Right lobe of liver (tissue), 6 donors: ENCODE measurements at regions not wholly inside any gene's neighbourhood (a gene's known extent, or its start where the extent isn't known, plus 50 kb on each side); places are given as distances from the start of the nearest gene placed in this dataset.

Source experiments
- ATAC-seq, 4 donors: fragments of 200-7000 bp; cut with Tn5 transposase; one replicate each; pipeline ENCODE4 v1.9.1; 2020; ENCODE audit warnings: mild to moderate bottlenecking in 4 of 4, moderate library complexity in 4 of 4
- DNase-seq, 3 donors: peaks; one replicate each; pipeline ENCODE4 v3.0.0-alpha.2; 2020
- H3K27ac ChIP-seq, 3 donors: fragments of 200-600 bp; one replicate each; pipeline ENCODE4 v1.8.0; 2022
- H3K27me3 ChIP-seq, 2 donors: fragments of 200-600 bp; one replicate each; pipeline ENCODE4 v1.8.0; 2022
- H3K36me3 ChIP-seq, 4 donors: fragments of 200-600 bp; sonication (generic) in 1 of 4; one replicate each; pipeline versions ENCODE4 v1.5.1 to v1.8.0; 2017 to 2022; ENCODE audit warnings: control low read depth in 1 of 4
- H3K4me1 ChIP-seq, 4 donors: fragments of 200-600 bp; sonication (generic) in 1 of 4; one replicate each; pipeline versions ENCODE4 v1.5.1 to v1.8.0; 2017 to 2022; ENCODE audit warnings: control low read depth in 1 of 4
- H3K4me3 ChIP-seq, 3 donors: fragments of 200-600 bp; one replicate each; pipeline ENCODE4 v1.8.0; 2022
- H3K9me3 ChIP-seq, 4 donors: fragments of 200-600 bp; sonication (generic) in 1 of 4; one replicate each; pipeline versions ENCODE4 v1.5.1 to v1.8.0; 2017 to 2022; ENCODE audit warnings: control low read depth in 1 of 4
- CTCF ChIP-seq, 4 donors: fragments of 200-600 bp in 3 of 4; fragments of 450-650 bp in 1 of 4; IDR thresholded peaks; one replicate each; pipeline versions ENCODE4 v1.5.1 to v1.8.0; 2016 to 2022; ENCODE audit warnings: antibody characterized with exemption in 4 of 4, mild to moderate bottlenecking in 2 of 4
- POLR2A ChIP-seq: fragments of 450-650 bp; IDR thresholded peaks from one replicate; pipeline ENCODE4 v1.6.1; 2017; ENCODE audit warnings: antibody characterized with exemption, mild to moderate bottlenecking
- WGBS: methylation state at CpG from one replicate; pipeline ENCODE4 v1.1.6; 2018; ENCODE audit warnings: low coverage, low lambda C conversion rate; ENCODE audit not compliant: insufficient coverage; ENCODE audit errors: missing lambda C conversion rate; 5-methylcytosine and 5-hydroxymethylcytosine counted together
- intact Hi-C, 2 donors: fragments of 100-400 bp; cut with DNase I; formaldehyde crosslinking; loops; one replicate each; pipeline versions ENCODE4 v1.11.2 to v1.14.1; 2022
- donor health status: DM: no; HTN: yes; CAD: no.
- donor health status: DM: no; HTN: no; CAD: no.
- donor health status: DM: no; HTN: no; CAD: no.
- donor health status: DM: no; HTN: yes; CAD: no.
- donor health status: DM: no; HTN: yes; CAD: no.

GRCh38 chr3:65081536-65081935 lies 393.7 kb upstream of the ADAMTS9 start:
- ATAC-seq (no peak), DNase-seq (no peak)
- WGBS = 31% methylated on average over 2 of the region's 2 CpGs
- no peaks in the 10 kb centered on the region for H3K9me3 ChIP-seq
- TF ChIP-seq CTCF (IDR thresholded peaks at IDR 0.05) (no peak), POLR2A (no peak)
- H3K4me3 ChIP-seq = no peak overlapping the region
- H3K36me3 ChIP-seq = no peaks in the 10 kb centered on the region
- intact Hi-C loops = no loop called here
- H3K27ac ChIP-seq = no peak overlapping the region
- no peaks in the 10 kb centered on the region for H3K4me1 ChIP-seq
- no peaks in the 10 kb centered on the region for H3K27me3 ChIP-seq

- Histone ChIP-seq H3K27me3 (no peaks in the 10 kb centered on the region), H3K4me3 (no peak overlapping the region), H3K9me3 (no peaks in the 10 kb centered on the region), H3K36me3 (no peaks in the 10 kb centered on the region), H3K27ac (no peak overlapping the region), H3K4me1 (no peaks in the 10 kb centered on the region)
- ATAC-seq (peak in 3 of 4 donors; percentile 42 to 91 (median 62)), DNase-seq (peak in 1 of 3 donors; percentile 25)
- WGBS = 29% methylated on average over 3 of the region's 3 CpGs
- intact Hi-C loops = no loop called here
- TF ChIP-seq CTCF (IDR thresholded peaks at IDR 0.05) (peak; percentile 19 to 32 (median 25)), POLR2A (no peak)
Observed at GRCh38 chr3:65080432-65080831, 392.6 kb upstream of the ADAMTS9 start.

- 59% methylated on average over 5 of the region's 5 CpGs for WGBS
- no peaks in the 10 kb centered on the region for H3K4me1 ChIP-seq
- ATAC-seq = no peak
- H3K4me3 ChIP-seq = no peak overlapping the region
- no peaks in the 10 kb centered on the region for H3K36me3 ChIP-seq
- H3K27ac ChIP-seq = no peak overlapping the region
- TF ChIP-seq CTCF (IDR thresholded peaks at IDR 0.05) (no peak), POLR2A (no peak)
- DNase-seq = no peak
- no peaks in the 10 kb centered on the region for H3K27me3 ChIP-seq
- intact Hi-C loops = no loop called here
- no peaks in the 10 kb centered on the region for H3K9me3 ChIP-seq
Observed at GRCh38 chr3:65079560-65079959, 391.8 kb upstream of the ADAMTS9 start.

GRCh38 chr3:65078748-65079147 lies 390.9 kb upstream of the ADAMTS9 start:
- DNase-seq = no peak
- H3K27me3 ChIP-seq = no peaks in the 10 kb centered on the region
- no peaks in the 10 kb centered on the region for H3K36me3 ChIP-seq
- no peak for ATAC-seq
- intact Hi-C loops = no loop called here
- TF ChIP-seq CTCF (IDR thresholded peaks at IDR 0.05) = no peak
- TF ChIP-seq POLR2A = no peak
- no peaks in the 10 kb centered on the region for H3K9me3 ChIP-seq
- no peaks in the 10 kb centered on the region for H3K4me1 ChIP-seq
- H3K27ac ChIP-seq = no peak overlapping the region
- H3K4me3 ChIP-seq = no peak overlapping the region

GRCh38 chr3:65077124-65077523 lies 389.3 kb upstream of the ADAMTS9 start:
- H3K9me3 ChIP-seq = no peaks in the 10 kb centered on the region

More at GRCh38 chr3:65077124-65077523, 389.3 kb upstream of the ADAMTS9 start:
- Histone ChIP-seq H3K4me3 (no peak overlapping the region), H3K4me1 (no peaks in the 10 kb centered on the region), H3K27ac (no peak overlapping the region), H3K27me3 (no peaks in the 10 kb centered on the region), H3K36me3 (no peaks in the 10 kb centered on the region)
- intact Hi-C loops = no loop called here
- WGBS = 73% methylated on average over 2 of the region's 2 CpGs
- ATAC-seq (no peak), DNase-seq (no peak)
- TF ChIP-seq CTCF (IDR thresholded peaks at IDR 0.05) = no peak
